Smooth muscle cell (in vitro differentiated cells): ENCODE measurements at regions not wholly inside any gene's neighbourhood (a gene's known extent, or its start where the extent isn't known, plus 50 kb on each side); places are given as distances from the start of the nearest gene placed in this dataset.

ENCODE experiments used
- DNase-seq: peaks from one replicate; lab custom pipeline; 2025; ENCODE audit not compliant: unreplicated experiment; lab: John Stamatoyannopoulos, UW
- H2AFZ ChIP-seq: fragments of 200-600 bp; sonication (generic); 2 replicates; pipeline ENCODE4 v1.6.0; 2016; ENCODE audit warnings: antibody characterized with exemption, low read depth, mild to moderate bottlenecking
- H3F3A ChIP-seq: fragments of 200-600 bp; sonication (generic); 2 replicates; pipeline ENCODE4 v1.6.0; 2017; ENCODE audit warnings: antibody characterized with exemption, low read depth
- H3K27ac ChIP-seq: fragments of 200-600 bp; sonication (generic); 2 replicates; pipeline ENCODE4 v1.5.1; 2016; ENCODE audit warnings: low read depth, mild to moderate bottlenecking
- H3K27me3 ChIP-seq: fragments of 200-600 bp; sonication (generic); 2 replicates; pipeline ENCODE4 v1.6.1; 2016; ENCODE audit warnings: low read depth, mild to moderate bottlenecking
- H3K36me3 ChIP-seq: fragments of 200-600 bp; sonication (generic); 2 replicates; pipeline ENCODE4 v1.5.1; 2016; ENCODE audit warnings: low read depth
- H3K4me1 ChIP-seq: fragments of 200-600 bp; sonication (generic); 2 replicates; pipeline ENCODE4 v1.5.1; 2016; ENCODE audit warnings: low read depth
- H3K4me2 ChIP-seq: fragments of 200-600 bp; sonication (generic); 2 replicates; pipeline ENCODE4 v1.6.0; 2016; ENCODE audit warnings: mild to moderate bottlenecking
- H3K4me3 ChIP-seq: fragments of 200-600 bp; sonication (generic); 2 replicates; pipeline ENCODE4 v1.5.1; 2016; ENCODE audit warnings: mild to moderate bottlenecking
- H3K79me2 ChIP-seq: fragments of 200-600 bp; sonication (generic); 2 replicates; pipeline ENCODE4 v1.6.0; 2016; ENCODE audit warnings: low read depth, mild to moderate bottlenecking
- H3K9ac ChIP-seq: fragments of 200-600 bp; sonication (generic); 2 replicates; pipeline ENCODE4 v1.6.0; 2016; ENCODE audit warnings: low read depth
- H3K9me3 ChIP-seq: fragments of 200-600 bp; sonication (generic); replicated peaks from 2 replicates; pipeline ENCODE4 v1.5.1; 2016; ENCODE audit warnings: low read depth
- H4K20me1 ChIP-seq: fragments of 200-600 bp; sonication (generic); 2 replicates; pipeline ENCODE4 v1.6.0; 2016; ENCODE audit warnings: low read depth
- WGBS: methylation state at CpG from one replicate; pipeline ENCODE4 v1.1.7; 2016; ENCODE audit warnings: low lambda C conversion rate; 5-methylcytosine and 5-hydroxymethylcytosine counted together
- TF ChIP-seq, protein P1 (sequence below): fragments of 200-600 bp; sonication (generic); IDR thresholded peaks from 2 replicates; pipeline ENCODE4 v1.5.1; 2017; ENCODE audit warnings: borderline replicate concordance, mild to moderate bottlenecking, antibody characterized with exemption; ENCODE audit not compliant: insufficient read depth, poor library complexity, severe bottlenecking

DNA sequence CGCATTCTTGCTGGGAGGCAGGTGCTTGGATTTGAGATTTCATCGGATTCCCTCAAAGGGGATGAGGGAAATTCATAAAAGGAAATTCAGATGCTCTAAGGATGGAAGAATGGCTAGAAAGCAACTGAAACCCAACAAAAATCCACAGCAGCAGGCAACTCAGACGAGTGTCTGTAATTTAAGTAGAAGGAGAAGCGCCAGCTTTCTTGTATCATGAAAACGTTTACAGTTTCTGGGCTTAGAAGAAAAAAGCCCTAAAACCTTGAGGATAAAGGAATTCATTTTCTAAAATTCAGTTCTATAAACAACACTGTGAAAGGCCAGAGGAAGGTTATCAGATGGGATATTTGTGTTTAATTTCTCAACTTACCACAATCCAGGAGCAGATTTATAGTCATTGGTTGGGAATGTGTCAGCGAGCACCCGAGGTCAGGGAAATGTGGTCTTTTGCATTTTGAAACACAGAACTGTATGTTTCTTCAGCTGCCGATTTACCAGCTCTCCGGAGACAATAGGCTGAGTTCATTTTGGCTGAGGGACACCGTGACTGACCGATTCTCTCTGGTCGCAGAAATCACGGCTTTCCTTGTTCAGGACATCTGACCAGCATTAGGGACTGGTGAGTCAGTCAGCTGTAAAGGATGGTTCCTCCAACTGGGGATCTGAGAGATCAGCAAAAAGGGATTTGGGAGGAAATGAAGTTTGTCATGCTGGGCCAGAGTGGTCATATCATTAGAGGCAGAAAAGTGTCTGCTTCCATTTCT lies 111.6 kb upstream of the ERRFI1 start:
- H2AFZ ChIP-seq, result no peak overlapping the region
- no peaks in the 10 kb centered on the region for H3K27me3 ChIP-seq
- H3K27ac ChIP-seq, result peak overlapping the region; percentile 80
- no peak for DNase-seq
- H4K20me1 ChIP-seq, result no peaks in the 10 kb centered on the region
- H3K4me3 ChIP-seq, result peak overlapping the region; percentile 8
- H3K4me2 ChIP-seq, result peak overlapping the region; percentile 74
- H3K79me2 ChIP-seq, result no peaks in the 10 kb centered on the region
- H3F3A ChIP-seq, result peaks cover 42% of the 10 kb centered on the region
- H3K4me1 ChIP-seq, result peaks cover 10% of the 10 kb centered on the region
- no peaks in the 10 kb centered on the region for H3K9me3 ChIP-seq
- H3K36me3 ChIP-seq, result no peaks in the 10 kb centered on the region
- TF ChIP-seq, protein P1, sequence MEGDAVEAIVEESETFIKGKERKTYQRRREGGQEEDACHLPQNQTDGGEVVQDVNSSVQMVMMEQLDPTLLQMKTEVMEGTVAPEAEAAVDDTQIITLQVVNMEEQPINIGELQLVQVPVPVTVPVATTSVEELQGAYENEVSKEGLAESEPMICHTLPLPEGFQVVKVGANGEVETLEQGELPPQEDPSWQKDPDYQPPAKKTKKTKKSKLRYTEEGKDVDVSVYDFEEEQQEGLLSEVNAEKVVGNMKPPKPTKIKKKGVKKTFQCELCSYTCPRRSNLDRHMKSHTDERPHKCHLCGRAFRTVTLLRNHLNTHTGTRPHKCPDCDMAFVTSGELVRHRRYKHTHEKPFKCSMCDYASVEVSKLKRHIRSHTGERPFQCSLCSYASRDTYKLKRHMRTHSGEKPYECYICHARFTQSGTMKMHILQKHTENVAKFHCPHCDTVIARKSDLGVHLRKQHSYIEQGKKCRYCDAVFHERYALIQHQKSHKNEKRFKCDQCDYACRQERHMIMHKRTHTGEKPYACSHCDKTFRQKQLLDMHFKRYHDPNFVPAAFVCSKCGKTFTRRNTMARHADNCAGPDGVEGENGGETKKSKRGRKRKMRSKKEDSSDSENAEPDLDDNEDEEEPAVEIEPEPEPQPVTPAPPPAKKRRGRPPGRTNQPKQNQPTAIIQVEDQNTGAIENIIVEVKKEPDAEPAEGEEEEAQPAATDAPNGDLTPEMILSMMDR, result no peak
- WGBS, result 12% methylated on average over 13 of the region's 13 CpGs
- no peak overlapping the region for H3K9ac ChIP-seq

- TF ChIP-seq, protein P1, result no peak
- Histone ChIP-seq H3K9me3 (no peaks in the 10 kb centered on the region), H3K4me2 (peak overlapping the region; percentile 74), H3K36me3 (no peaks in the 10 kb centered on the region), H3K27ac (peak overlapping the region; percentile 80), H3K9ac (no peak overlapping the region), H3K27me3 (no peaks in the 10 kb centered on the region), H2AFZ (no peak overlapping the region), H3F3A (peaks cover 45% of the 10 kb centered on the region), H3K4me1 (peaks cover 10% of the 10 kb centered on the region), H4K20me1 (no peaks in the 10 kb centered on the region), H3K4me3 (no peak overlapping the region), H3K79me2 (no peaks in the 10 kb centered on the region)
- no peak for DNase-seq
- 71% methylated on average over 5 of the region's 5 CpGs for WGBS
These were observed 110.7 kb upstream of the ERRFI1 start for GRCh38 chr1:8136766-8137165.

GRCh38 chr1:8135250-8135649 lies 109.1 kb upstream of the ERRFI1 start:
- H3K4me2 ChIP-seq, result peak overlapping the region; percentile 76
- H3K27me3 ChIP-seq, result no peaks in the 10 kb centered on the region
- WGBS, result 93% methylated on average over 7 of the region's 7 CpGs
- no peak for DNase-seq
- peaks cover 45% of the 10 kb centered on the region for H3F3A ChIP-seq
- H2AFZ ChIP-seq, result no peak overlapping the region
- TF ChIP-seq, protein P1, result no peak
- H3K79me2 ChIP-seq, result no peaks in the 10 kb centered on the region
- no peaks in the 10 kb centered on the region for H3K36me3 ChIP-seq
- H3K27ac ChIP-seq, result peak overlapping the region; percentile 93
- H3K4me1 ChIP-seq, result peaks cover 10% of the 10 kb centered on the region
- H3K4me3 ChIP-seq, result no peak overlapping the region
- no peak overlapping the region for H3K9ac ChIP-seq
- H3K9me3 ChIP-seq, result no peaks in the 10 kb centered on the region
- H4K20me1 ChIP-seq, result no peaks in the 10 kb centered on the region

GRCh38 chr1:8134546-8135235 lies 108.6 kb upstream of the ERRFI1 start:
- peaks cover 45% of the 10 kb centered on the region for H3F3A ChIP-seq
- H3K36me3 ChIP-seq, result no peaks in the 10 kb centered on the region
- H3K79me2 ChIP-seq, result no peaks in the 10 kb centered on the region
- H3K27me3 ChIP-seq, result no peaks in the 10 kb centered on the region
- H4K20me1 ChIP-seq, result no peaks in the 10 kb centered on the region
- H3K4me1 ChIP-seq, result peaks cover 10% of the 10 kb centered on the region
- H3K4me3 ChIP-seq, result no peak overlapping the region
- no peaks in the 10 kb centered on the region for H3K9me3 ChIP-seq
- no peak overlapping the region for H2AFZ ChIP-seq
- peak overlapping the region; percentile 93 for H3K27ac ChIP-seq
- 79% methylated on average over 14 of the region's 14 CpGs for WGBS
- no peak for DNase-seq
- no peak overlapping the region for H3K9ac ChIP-seq
- H3K4me2 ChIP-seq, result peak overlapping the region; percentile 76
- TF ChIP-seq, protein P1, result no peak
